ENCODE measurements at regions not wholly inside any gene's neighbourhood (a gene's known extent, or its start where the extent isn't known, plus 50 kb on each side); places are given as distances from the start of the nearest gene placed in this dataset.
"Not testable (repeated sequence)": the region's sequence is repeated elsewhere in the genome, so short reads cannot be mapped to it uniquely, and the experiment has no call there.

- POLR2A ChIA-PET = not testable (repeated sequence)
Observed at GRCh38 chr19:14287837-14288236, 81.9 kb upstream of the ADGRL1 start.

GRCh38 chr19:14286594-14286993, 80.6 kb upstream of the ADGRL1 start:
- CTCF ChIA-PET, POLR2A ChIA-PET: not testable (repeated sequence)

More at GRCh38 chr19:14287837-14288236, 81.9 kb upstream of the ADGRL1 start:
- CTCF ChIA-PET = not testable (repeated sequence)

DNA sequence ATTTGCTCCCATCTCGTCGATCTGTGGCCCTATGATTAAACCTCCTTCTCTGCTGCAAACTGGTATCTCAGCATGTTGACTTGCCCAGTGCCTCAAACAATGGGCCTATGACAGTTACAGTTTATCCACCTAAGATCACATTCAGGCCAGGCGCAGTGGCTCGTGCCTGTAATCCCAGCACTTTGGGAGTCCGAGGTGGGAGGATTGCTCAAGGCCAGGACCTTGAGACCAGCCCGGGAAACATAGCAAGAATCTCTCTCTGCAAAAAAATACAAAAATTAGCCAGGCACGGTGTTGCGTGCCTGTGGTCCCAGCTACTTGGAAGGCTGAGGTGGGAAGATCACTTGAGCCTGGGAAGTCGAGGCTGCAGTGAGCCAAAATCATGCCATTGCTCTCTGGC, 79.8 kb upstream of the ADGRL1 start:
- POLR2A ChIA-PET, CTCF ChIA-PET: not testable (repeated sequence)

DNA sequence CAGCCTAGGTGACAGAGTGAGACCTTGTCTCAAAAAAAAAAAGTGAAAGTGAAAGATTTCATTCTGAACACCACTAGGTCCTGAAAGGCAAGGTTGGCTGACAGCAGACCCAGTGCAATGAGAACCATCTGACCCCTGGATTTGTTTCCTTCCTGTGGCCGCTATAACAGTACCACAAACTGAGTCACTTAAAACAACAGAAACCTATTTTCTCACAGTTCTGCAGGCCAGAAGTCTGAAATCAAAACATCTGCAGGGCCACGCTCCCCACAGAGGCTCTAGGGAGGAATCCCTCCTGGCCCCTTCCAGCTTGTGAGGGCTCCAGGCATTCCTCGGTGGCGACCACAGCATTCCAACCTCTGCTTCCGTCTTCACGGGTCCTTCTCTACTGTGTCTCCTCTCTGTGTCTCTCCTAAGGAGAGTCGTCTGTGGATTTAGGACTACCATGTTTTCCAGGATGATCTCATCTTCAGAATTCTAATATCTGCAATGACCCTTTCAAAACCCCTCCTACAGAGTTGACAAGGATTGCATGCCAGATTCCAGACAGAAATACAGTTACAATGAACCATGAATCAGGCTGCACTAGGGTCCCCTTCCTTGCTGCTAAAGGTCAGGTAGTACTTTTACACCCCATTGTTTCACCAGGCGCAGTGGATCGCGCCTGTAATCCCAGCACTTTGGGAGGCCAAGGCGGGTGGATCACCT, 78.0 kb upstream of the ADGRL1 start:
- CTCF ChIA-PET, POLR2A ChIA-PET: not testable (repeated sequence)

- CTCF ChIA-PET, POLR2A ChIA-PET: not testable (repeated sequence)
Observed at GRCh38 chr19:14279270-14279669, 73.3 kb upstream of the ADGRL1 start.

DNA sequence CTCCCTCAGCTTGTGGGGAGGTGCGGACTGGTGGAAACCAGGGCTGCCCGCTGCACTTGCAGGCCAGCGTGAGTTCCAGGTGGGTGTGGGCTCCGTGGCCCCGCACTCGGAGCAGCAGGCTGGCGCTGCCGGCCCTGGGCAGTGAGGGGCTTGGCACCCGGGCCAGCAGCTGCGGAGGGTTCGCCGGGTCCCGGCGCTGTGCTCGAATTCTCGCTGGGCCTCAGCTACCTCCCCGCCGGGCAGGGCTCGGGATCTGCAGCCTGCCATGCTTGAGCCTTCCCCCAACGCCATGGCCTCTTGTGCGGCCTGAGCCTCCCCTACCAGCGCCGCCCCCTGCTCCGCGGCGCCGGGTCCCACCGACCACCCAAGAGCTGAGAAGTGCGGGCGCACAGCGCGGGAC, 71.6 kb upstream of the ADGRL1 start:
- ChIA-PET CTCF (interaction anchor here (0.9 kb wide), 1 partner anchor 130 kb away, joined by 3 read pairs; no protein-coding TSS in a partner anchor), POLR2A (no interaction called here)

- CTCF ChIA-PET = interaction anchor here (1.0 kb wide), 1 partner anchor 139 kb away, joined by 3 read pairs; no protein-coding TSS in a partner anchor
- POLR2A ChIA-PET = interaction anchor here (0.6 kb wide), 1 partner anchor 77 kb away, joined by 5 read pairs; no protein-coding TSS in a partner anchor
Observed at GRCh38 chr19:14275823-14276222, 69.9 kb upstream of the ADGRL1 start.

DNA sequence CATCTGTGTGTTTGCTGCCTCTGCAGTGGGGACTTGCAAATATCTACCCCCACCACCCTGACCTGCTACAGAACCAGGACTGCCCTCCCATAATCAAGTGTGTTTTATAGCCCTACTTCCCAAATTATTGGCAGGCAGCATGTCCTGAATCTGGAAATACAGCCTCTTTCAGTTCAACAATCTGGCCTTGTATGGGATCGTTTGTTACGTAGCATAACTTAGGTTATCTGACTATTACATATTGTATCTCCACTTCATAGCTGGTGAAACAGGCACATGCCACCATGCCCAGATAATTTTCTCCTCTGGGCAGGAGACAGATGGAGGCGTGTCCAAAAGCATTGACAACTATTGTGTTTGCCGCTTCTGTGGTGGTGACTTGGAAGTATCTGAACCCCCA, 66.7 kb upstream of the ADGRL1 start:
- ChIA-PET CTCF (interaction anchor here (0.5 to 1.2 kb wide), 2 partner anchors 76 to 617 kb away, joined by 3 read pairs; no protein-coding TSS in a partner anchor), POLR2A (no interaction called here)

DNA sequence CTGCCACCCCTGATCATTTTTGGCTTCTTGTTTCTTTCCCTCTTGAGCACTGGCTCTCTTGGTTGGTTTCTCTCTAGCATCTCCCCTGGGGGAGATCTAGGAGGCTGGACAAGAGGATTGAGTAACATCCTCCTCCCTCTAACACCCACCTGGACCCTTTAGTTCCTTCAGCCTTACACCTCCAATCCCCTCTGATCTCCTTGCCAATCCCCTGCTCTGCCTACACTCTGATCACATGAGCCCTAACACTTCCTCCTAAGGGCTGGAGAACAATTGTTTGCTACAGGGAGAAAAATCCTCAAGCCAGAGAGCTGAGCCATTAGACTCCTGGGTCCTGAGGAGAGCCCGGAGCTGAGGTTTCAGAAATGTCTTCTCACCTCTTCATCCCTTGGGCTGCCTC, 65.9 kb upstream of the ADGRL1 start:
- CTCF ChIA-PET = interaction anchor here (0.5 kb wide), 1 partner anchor 616 kb away, joined by 3 read pairs; no protein-coding TSS in a partner anchor
- POLR2A ChIA-PET = no interaction called here

DNA sequence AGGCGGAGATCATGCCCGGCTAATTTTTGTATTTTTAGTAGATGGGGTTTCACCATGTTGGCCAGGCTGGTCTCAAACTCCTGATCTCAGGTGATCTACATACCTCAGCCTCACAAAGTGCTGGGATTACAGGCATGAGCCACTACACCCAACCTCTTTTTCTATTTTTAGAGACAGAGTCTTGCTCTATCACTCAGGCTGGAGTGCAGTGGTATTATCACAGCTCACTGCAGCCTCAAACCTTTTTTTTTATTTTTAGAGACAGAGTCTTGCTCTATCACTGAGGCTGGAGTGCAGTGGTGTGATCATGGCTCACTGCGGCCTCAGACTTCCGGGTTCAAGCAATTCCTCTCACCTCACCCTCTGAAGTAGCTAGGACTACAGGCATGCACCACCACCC, 64.6 kb upstream of the ADGRL1 start:
- POLR2A ChIA-PET = not testable (repeated sequence)
- CTCF ChIA-PET = interaction anchor here (0.7 kb wide), 1 partner anchor 101 kb away, joined by 3 read pairs; no protein-coding TSS in a partner anchor

GRCh38 chr19:14267224-14267741, 61.3 kb upstream of the ADGRL1 start:
- ChIA-PET CTCF (no interaction called here), POLR2A (no interaction called here)

- CTCF ChIA-PET = interaction anchor here (0.7 kb wide), 1 partner anchor 71 kb away, joined by 3 read pairs; no protein-coding TSS in a partner anchor
- POLR2A ChIA-PET = not testable (repeated sequence)
Observed at GRCh38 chr19:14266208-14266607, 60.2 kb upstream of the ADGRL1 start.

- POLR2A ChIA-PET = no interaction called here
- CTCF ChIA-PET = interaction anchor here (1.0 kb wide), 1 partner anchor 82 kb away, joined by 4 read pairs; no protein-coding TSS in a partner anchor
Observed at GRCh38 chr19:14265290-14266036, 59.5 kb upstream of the ADGRL1 start.

DNA sequence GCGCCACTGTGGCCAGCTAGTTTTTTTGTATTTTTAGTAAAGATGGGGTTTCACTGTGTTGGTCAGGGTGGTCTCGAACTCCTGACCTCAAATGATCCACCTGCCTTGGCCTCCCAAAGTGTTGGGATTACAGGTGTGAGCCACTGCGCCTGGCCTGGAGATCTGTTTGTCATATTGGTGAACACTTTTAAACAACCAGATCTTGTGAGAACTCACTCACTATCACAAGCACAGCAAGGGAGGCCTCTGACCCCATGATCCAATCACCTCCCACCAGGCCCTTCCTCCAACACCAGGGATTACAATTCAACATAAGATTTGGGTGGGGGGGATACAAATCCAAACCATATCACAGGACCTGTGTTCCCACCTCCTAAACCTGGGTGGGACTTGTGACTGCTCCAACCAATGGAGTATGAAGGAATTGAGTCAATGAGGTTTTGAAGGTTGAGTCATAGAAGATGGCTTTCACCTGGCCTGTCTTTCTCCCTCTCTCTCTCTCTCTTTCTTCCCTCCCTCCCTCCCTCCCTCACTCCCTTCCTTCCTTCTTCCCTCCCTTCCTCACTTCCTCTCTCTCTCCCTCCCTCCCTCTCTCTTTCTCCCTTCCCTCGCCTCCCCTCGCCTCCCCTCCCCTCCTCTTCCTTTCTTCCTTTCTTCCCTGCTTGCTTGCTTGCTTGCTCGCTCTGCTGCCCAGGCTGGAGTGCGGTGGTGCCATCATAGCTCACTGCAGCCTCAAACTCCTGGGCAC, 50.1 kb upstream of the ADGRL1 start:
- POLR2A ChIA-PET, CTCF ChIA-PET: not testable (repeated sequence)

All from activated CD8-positive, alpha-beta memory T cell treated with anti-CD3 and anti-CD28 coated beads for 36 hours (primary cell).